HepG2 (cell line): ENCODE measurements at regions not wholly inside any gene's neighbourhood (a gene's known extent, or its start where the extent isn't known, plus 50 kb on each side); places are given as distances from the start of the nearest gene placed in this dataset.

Source experiments
- ATAC-seq: fragments of 200-7000 bp; cut with Tn5 transposase; 3 replicates; pipeline ENCODE4 v1.9.1; 2020; ENCODE audit warnings: mild to moderate bottlenecking, moderate library complexity
- BruUV-seq: library from RNA; stranded (reverse); fragments of 400-500 nt; replicated peaks from 2 replicates; lab custom pipeline; 2021; lab: Mats Ljungman, UMichigan
- CTCF ChIA-PET: fragments of 300-600 bp; formaldehyde crosslinking; extraction: SDS; loops from one replicate; lab custom pipeline; 2021; ENCODE audit warnings: low total read pairs, inconsistent platforms, low intra/inter-chr PET ratio; lab: Yijun Ruan, JAX
- POLR2A ChIA-PET: fragments of 350-600 bp; sonication (Branson Sonifier 250); formaldehyde crosslinking; loops from one replicate; lab custom pipeline; 2020; ENCODE audit warnings: antibody characterized with exemption, inconsistent platforms; lab: Yijun Ruan, JAX
- DNase-seq: peaks from one replicate; pipeline ENCODE4 v3.0.0-alpha.2; 2015; ENCODE audit warnings: low spot score
- FAIRE-seq: peaks from 3 replicates; lab custom pipeline; 2011; peaks lifted over from hg19 to GRCh38; lab: Jason Lieb, UNC
- H2AFZ ChIP-seq: one replicate; pipeline ENCODE4 v1.6.1; 2011; ENCODE audit warnings: low read length, inconsistent platforms
- H3K27ac ChIP-seq: fragments of 300-600 bp; 3 replicates; pipeline ENCODE4 v1.8.0; 2011; ENCODE audit warnings: mixed run types, mild to moderate bottlenecking, mixed read lengths, low read length, inconsistent platforms; ENCODE audit not compliant: insufficient read depth; ENCODE audit errors: extremely low read length
- H3K27me3 ChIP-seq, 2 experiments: fragments of 200-600 bp in 1 of 2; 2 replicates in 1 of 2; 3 replicates in 1 of 2; pipeline versions ENCODE4 v1.6.0 to v1.8.0; 2011; ENCODE audit warnings: low read length in 2 of 2, mild to moderate bottlenecking in 2 of 2, moderate library complexity in 2 of 2, inconsistent platforms in 1 of 2; ENCODE audit not compliant: insufficient read depth in 2 of 2, control insufficient read depth in 1 of 2
- H3K36me3 ChIP-seq, 2 experiments: fragments of 200-600 bp in 1 of 2; replicated peaks in 1 of 2; 2 replicates in 1 of 2; 3 replicates in 1 of 2; pipeline versions ENCODE4 v1.5.1 to v1.8.0; 2011; ENCODE audit warnings: low read length in 2 of 2, inconsistent platforms in 1 of 2; ENCODE audit not compliant: insufficient read depth in 2 of 2, control insufficient read depth in 1 of 2
- H3K4me1 ChIP-seq: 2 replicates; pipeline ENCODE4 v1.5.1; 2012; ENCODE audit warnings: low read length, inconsistent platforms; ENCODE audit not compliant: insufficient read depth
- H3K4me2 ChIP-seq: 2 replicates; pipeline ENCODE4 v1.6.0; 2011; ENCODE audit warnings: low read depth, low read length, inconsistent platforms
- H3K4me3 ChIP-seq, 3 experiments: fragments of 200-600 bp in 1 of 3; sonication (generic), shearing (Covaris generic) in 1 of 3; replicated peaks in 1 of 3; 2 replicates each; pipeline ENCODE4 v1.5.1; 2011 to 2016; ENCODE audit warnings: low read length in 3 of 3, inconsistent platforms in 2 of 3, low read depth in 2 of 3, mild to moderate bottlenecking in 2 of 3, control low read depth in 1 of 3, mixed read lengths in 1 of 3; ENCODE audit not compliant: insufficient read depth in 1 of 3
- H3K79me2 ChIP-seq: one replicate; pipeline ENCODE4 v1.6.1; 2011; ENCODE audit warnings: low read length, inconsistent platforms; ENCODE audit not compliant: insufficient read depth
- H3K9ac ChIP-seq: 2 replicates; pipeline ENCODE4 v1.6.0; 2011; ENCODE audit warnings: mild to moderate bottlenecking, low read depth, low read length, inconsistent platforms; ENCODE audit not compliant: insufficient read depth
- H3K9me3 ChIP-seq: 2 replicates; pipeline ENCODE4 v1.5.1; 2012; ENCODE audit warnings: mild to moderate bottlenecking, low read length
- H4K20me1 ChIP-seq: 2 replicates; pipeline ENCODE4 v1.6.0; 2011; ENCODE audit warnings: inconsistent platforms, mild to moderate bottlenecking, low read length, moderate library complexity; ENCODE audit not compliant: insufficient read depth
- E2F1 ChIP-seq: sonication (generic); formaldehyde crosslinking; IDR thresholded peaks from 2 replicates; pipeline ENCODE4 v1.5.0; 2020; ENCODE audit warnings: missing genetic modification reagents
- ETV5 ChIP-seq: IDR thresholded peaks from 2 replicates; pipeline ENCODE4 v1.6.1; 2018; ENCODE audit warnings: missing biosample characterization, missing genetic modification reagents, inconsistent platforms, borderline replicate concordance
- HOXA5 ChIP-seq: sonication (generic); formaldehyde crosslinking; IDR thresholded peaks from 2 replicates; pipeline ENCODE4 v1.4.0; 2020; ENCODE audit warnings: missing genetic modification reagents
- NR3C1 ChIP-seq: sonication (generic); formaldehyde crosslinking; IDR thresholded peaks from 2 replicates; pipeline ENCODE4 v1.4.0; 2020; ENCODE audit warnings: missing genetic modification reagents
- RARA ChIP-seq: IDR thresholded peaks from 2 replicates; pipeline ENCODE4 v1.6.1; 2016; ENCODE audit warnings: missing genetic modification reagents, missing compliant biosample characterization
- TOPORS ChIP-seq: sonication (generic); formaldehyde crosslinking; IDR thresholded peaks from 2 replicates; pipeline ENCODE4 v1.8.0; 2023; ENCODE audit warnings: mild to moderate bottlenecking, missing genetic modification reagents
- ZFP82 ChIP-seq: sonication (generic); formaldehyde crosslinking; IDR thresholded peaks from 2 replicates; pipeline ENCODE4 v1.5.1; 2020; ENCODE audit warnings: mild to moderate bottlenecking, missing genetic modification reagents, borderline replicate concordance
- WGBS: methylation state at CpG from one replicate; pipeline ENCODE4 v1.1.6; 2017; ENCODE audit warnings: low lambda C conversion rate; 5-methylcytosine and 5-hydroxymethylcytosine counted together
- in situ Hi-C: cut with HindIII; loops from 2 replicates; pipeline ENCODE4 v1.10.0; 2017; ENCODE audit warnings: low pct_unique_long_range_greater_than_20kb; ENCODE audit not compliant: extremely low pct_ligation_motif_present
- intact Hi-C: fragments of 100-400 bp; cut with micrococcal nuclease; formaldehyde crosslinking; loops from one replicate; pipeline ENCODE4 v1.10.0; 2022; ENCODE audit not compliant: unreplicated experiment
- TF ChIP-seq, protein P1 (sequence below): sonication (generic); formaldehyde crosslinking; IDR thresholded peaks from 2 replicates; pipeline ENCODE4 v1.5.0; 2020; ENCODE audit warnings: missing genetic modification reagents

- Histone ChIP-seq H3K4me2 (no peak overlapping the region), H3K79me2 (no peaks in the 10 kb centered on the region), H3K9me3 (no peaks in the 10 kb centered on the region), H3K36me3 (no peaks in the 10 kb centered on the region), H3K9ac (no peak overlapping the region), H3K4me3 (no peak overlapping the region), H3K27ac (no peak overlapping the region), H3K27me3 (peaks cover 0 to 25% of the 10 kb centered on the region in 2 experiments; a peak in 3 of 5 replicates), H2AFZ (no peak overlapping the region), H3K4me1 (no peaks in the 10 kb centered on the region), H4K20me1 (no peaks in the 10 kb centered on the region)
- BruUV-seq = no TSS peak
- DNase-seq = no peak
- TF ChIP-seq E2F1 (CRISPR knock-in tag) (no peak), ZFP82 (CRISPR knock-in tag) (no peak), HOXA5 (no peak), NR3C1 (CRISPR knock-in tag) (no peak), ETV5 (CRISPR knock-in tag) (no peak), RARA (CRISPR knock-in tag) (no peak), TOPORS (CRISPR knock-in tag) (no peak)
- TF ChIP-seq, protein P1, sequence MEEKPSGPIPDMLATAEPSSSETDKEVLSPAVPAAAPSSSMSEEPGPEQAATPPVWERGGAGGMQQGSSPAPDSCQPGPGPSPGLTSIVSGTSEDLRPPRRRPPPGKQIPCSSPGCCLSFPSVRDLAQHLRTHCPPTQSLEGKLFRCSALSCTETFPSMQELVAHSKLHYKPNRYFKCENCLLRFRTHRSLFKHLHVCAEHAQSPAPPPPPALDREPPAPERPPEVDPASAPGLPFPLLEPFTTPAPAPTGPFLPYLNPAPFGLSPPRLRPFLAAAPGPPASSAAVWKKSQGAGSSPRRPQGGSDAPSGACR = no peak
- CTCF ChIA-PET = no interaction called here
- 100% methylated on average over 1 of the region's 2 CpGs for WGBS
- intact Hi-C loops = no loop called here
- POLR2A ChIA-PET = no interaction called here
- in situ Hi-C loops = no loop called here
- no peak for ATAC-seq
- no peak for FAIRE-seq
Measured at GRCh38 chr15:68498076-68498475, 66.1 kb upstream of the ITGA11 start.
